ENCODE measurements at regions not wholly inside any gene's neighbourhood (a gene's known extent, or its start where the extent isn't known, plus 50 kb on each side); places are given as distances from the start of the nearest gene placed in this dataset.

- no peak for TF ChIP-seq CTCF (IDR thresholded peaks at IDR 0.05; ENCODE audit: control extremely low read depth, extremely low read depth)
- 86 to 88% methylated on average over 4 of the region's 4 CpGs for WGBS, 2 donors
- H3K4me3 ChIP-seq, result no peak overlapping the region
- H3K9me3 ChIP-seq (ENCODE audit: control insufficient read depth in 4 of 4, insufficient read depth in 3 of 4, low read length in 3 of 4), result peaks cover 0 to 5% (median 0%) of the 10 kb centered on the region in 4 donors
- H3K27me3 ChIP-seq (ENCODE audit: control insufficient read depth in 3 of 3, insufficient read depth in 3 of 3, low read length in 2 of 3), result no peaks in the 10 kb centered on the region
- H3K4me1 ChIP-seq (ENCODE audit: control insufficient read depth in 5 of 5, insufficient read depth in 5 of 5, low read length in 5 of 5), result peaks cover 0 to 3% (median 0%) of the 10 kb centered on the region in 5 donors
- no peak overlapping the region for H3K9ac ChIP-seq (ENCODE audit: insufficient read depth in 1 of 2, low read length in 2 of 2)
- H3K27ac ChIP-seq (ENCODE audit: low read depth in 1 of 2, low read length in 1 of 2), result no peak overlapping the region
- H3K36me3 ChIP-seq (ENCODE audit: control insufficient read depth in 4 of 4, insufficient read depth in 4 of 4, low read length in 4 of 4), result no peaks in the 10 kb centered on the region
- ATAC-seq (ENCODE audit: insufficient read depth, low FRiP score) (no peak), DNase-seq (no peak)
Measured at GRCh38 chr2:121833358-121833723, 77.9 kb downstream of the TSN start.

- Histone ChIP-seq H3K9ac (ENCODE audit: insufficient read depth in 1 of 2, low read length in 2 of 2) (no peak overlapping the region), H3K4me3 (no peak overlapping the region), H3K27me3 (ENCODE audit: control insufficient read depth in 3 of 3, insufficient read depth in 3 of 3, low read length in 2 of 3) (no peaks in the 10 kb centered on the region), H3K36me3 (ENCODE audit: control insufficient read depth in 4 of 4, insufficient read depth in 4 of 4, low read length in 4 of 4) (no peaks in the 10 kb centered on the region), H3K9me3 (ENCODE audit: control insufficient read depth in 4 of 4, insufficient read depth in 3 of 4, low read length in 3 of 4) (peaks cover 0 to 5% (median 0%) of the 10 kb centered on the region in 4 donors), H3K27ac (ENCODE audit: low read depth in 1 of 2, low read length in 1 of 2) (no peak overlapping the region), H3K4me1 (ENCODE audit: control insufficient read depth in 5 of 5, insufficient read depth in 5 of 5, low read length in 5 of 5) (peaks cover 0 to 3% (median 0%) of the 10 kb centered on the region in 5 donors)
- no peak for TF ChIP-seq CTCF (IDR thresholded peaks at IDR 0.05; ENCODE audit: control extremely low read depth, extremely low read depth)
- WGBS, 2 donors, result 66 to 87% methylated on average over 10 of the region's 10 CpGs
- DNase-seq (no peak), ATAC-seq (ENCODE audit: insufficient read depth, low FRiP score) (no peak)
Measured at GRCh38 chr2:121836611-121837010, 81.2 kb downstream of the TSN start.

- H3K27me3 ChIP-seq (ENCODE audit: control insufficient read depth in 3 of 3, insufficient read depth in 3 of 3, low read length in 2 of 3), result no peaks in the 10 kb centered on the region
- WGBS, 2 donors, result 88 to 92% methylated on average over 3 of the region's 3 CpGs
- H3K4me3 ChIP-seq, result no peak overlapping the region
- H3K9me3 ChIP-seq (ENCODE audit: control insufficient read depth in 4 of 4, insufficient read depth in 3 of 4, low read length in 3 of 4), result peaks cover 0 to 5% (median 0%) of the 10 kb centered on the region in 4 donors
- no peak overlapping the region for H3K9ac ChIP-seq (ENCODE audit: insufficient read depth in 1 of 2, low read length in 2 of 2)
- TF ChIP-seq CTCF (IDR thresholded peaks at IDR 0.05; ENCODE audit: control extremely low read depth, extremely low read depth), result no peak
- peaks cover 0 to 3% (median 0%) of the 10 kb centered on the region in 5 donors for H3K4me1 ChIP-seq (ENCODE audit: control insufficient read depth in 5 of 5, insufficient read depth in 5 of 5, low read length in 5 of 5)
- no peak for ATAC-seq (ENCODE audit: insufficient read depth, low FRiP score)
- no peak overlapping the region for H3K27ac ChIP-seq (ENCODE audit: low read depth in 1 of 2, low read length in 1 of 2)
- no peak for DNase-seq
- no peaks in the 10 kb centered on the region for H3K36me3 ChIP-seq (ENCODE audit: control insufficient read depth in 4 of 4, insufficient read depth in 4 of 4, low read length in 4 of 4)
Measured at GRCh38 chr2:121837591-121837990, 82.1 kb downstream of the TSN start.

- no peak for ATAC-seq (ENCODE audit: insufficient read depth, low FRiP score)
- Histone ChIP-seq H3K4me3 (no peak overlapping the region), H3K9me3 (ENCODE audit: control insufficient read depth in 4 of 4, insufficient read depth in 3 of 4, low read length in 3 of 4) (peaks cover 0 to 5% (median 0%) of the 10 kb centered on the region in 4 donors), H3K36me3 (ENCODE audit: control insufficient read depth in 4 of 4, insufficient read depth in 4 of 4, low read length in 4 of 4) (no peaks in the 10 kb centered on the region), H3K9ac (ENCODE audit: insufficient read depth in 1 of 2, low read length in 2 of 2) (no peak overlapping the region), H3K27ac (ENCODE audit: low read depth in 1 of 2, low read length in 1 of 2) (no peak overlapping the region), H3K27me3 (ENCODE audit: control insufficient read depth in 3 of 3, insufficient read depth in 3 of 3, low read length in 2 of 3) (no peaks in the 10 kb centered on the region), H3K4me1 (ENCODE audit: control insufficient read depth in 5 of 5, insufficient read depth in 5 of 5, low read length in 5 of 5) (peaks cover 0 to 3% (median 0%) of the 10 kb centered on the region in 5 donors)
- no peak for DNase-seq
- TF ChIP-seq CTCF (IDR thresholded peaks at IDR 0.05; ENCODE audit: control extremely low read depth, extremely low read depth), result no peak
- WGBS, 2 donors, result 97 to 99% methylated on average over 2 of the region's 2 CpGs
Measured at GRCh38 chr2:121838551-121838950, 83.1 kb downstream of the TSN start.
